SK-N-SH (cell line): ENCODE measurements at regions not wholly inside any gene's neighbourhood (a gene's known extent, or its start where the extent isn't known, plus 50 kb on each side); places are given as distances from the start of the nearest gene placed in this dataset.

Source experiments
- CTCF ChIA-PET: fragments of 300-600, 350-600 bp; formaldehyde crosslinking; extraction: SDS; loops from one replicate; lab custom pipeline; 2021; lab: Yijun Ruan, JAX
- POLR2A ChIA-PET: fragments of 350-600 bp; sonication (Branson Sonifier 250); formaldehyde crosslinking; extraction: SDS; loops from one replicate; lab custom pipeline; 2020; ENCODE audit warnings: antibody characterized with exemption, inconsistent platforms; lab: Yijun Ruan, JAX
- DNase-seq: peaks from one replicate; pipeline ENCODE4 v3.0.0; 2012
- H2AFZ ChIP-seq: fragments of 200-600 bp; sonication (generic); 2 replicates; pipeline ENCODE4 v1.8.1; 2016; ENCODE audit warnings: antibody characterized with exemption, mild to moderate bottlenecking, low read depth
- H3F3A ChIP-seq: fragments of 200-600 bp; sonication (generic); replicated peaks from 2 replicates; pipeline ENCODE3; 2016; ENCODE audit warnings: antibody characterized with exemption, mild to moderate bottlenecking; ENCODE audit not compliant: insufficient read depth
- H3K27ac ChIP-seq, 2 experiments: fragments of 200-500 bp in 1 of 2; fragments of 200-600 bp in 1 of 2; sonication (Bioruptor generic) in 1 of 2; sonication (generic), shearing (Covaris generic) in 1 of 2; 2 replicates each; pipeline versions ENCODE4 v1.5.1 to v1.6.1; 2014 to 2016; ENCODE audit warnings: low read depth in 2 of 2, inconsistent platforms in 1 of 2, low read length in 1 of 2, mild to moderate bottlenecking in 1 of 2, mixed read lengths in 1 of 2
- H3K27me3 ChIP-seq: fragments of 200-600 bp; sonication (generic), shearing (Covaris generic); 2 replicates; pipeline ENCODE4 v1.6.1; 2016; ENCODE audit warnings: mixed run types; ENCODE audit not compliant: insufficient read depth
- H3K36me3 ChIP-seq, 2 experiments: fragments of 200-500 bp in 1 of 2; fragments of 200-600 bp in 1 of 2; sonication (Bioruptor generic) in 1 of 2; sonication (generic) in 1 of 2; replicated peaks in 1 of 2; 2 replicates each; pipeline versions ENCODE3 to v1.5.1; 2014 to 2016; ENCODE audit warnings: low read length in 1 of 2, mild to moderate bottlenecking in 1 of 2; ENCODE audit not compliant: insufficient read depth in 2 of 2, control insufficient read depth in 1 of 2
- H3K4me1 ChIP-seq, 2 experiments: fragments of 200-500 bp in 1 of 2; fragments of 200-600 bp in 1 of 2; sonication (Bioruptor generic) in 1 of 2; sonication (generic), shearing (Covaris generic) in 1 of 2; 2 replicates each; pipeline versions ENCODE4 v1.5.1 to v1.6.1; 2014 to 2016; ENCODE audit warnings: low read depth in 1 of 2, low read length in 1 of 2, mixed run types in 1 of 2; ENCODE audit not compliant: insufficient read depth in 2 of 2, control insufficient read depth in 1 of 2
- H3K4me2 ChIP-seq: fragments of 200-600 bp; sonication (generic), shearing (Covaris generic); 2 replicates; pipeline ENCODE4 v1.6.1; 2017; ENCODE audit warnings: mixed run types
- H3K4me3 ChIP-seq, 2 experiments: fragments of 200-500 bp in 1 of 2; fragments of 200-600 bp in 1 of 2; sonication (Bioruptor generic) in 1 of 2; sonication (generic), shearing (Covaris generic) in 1 of 2; 2 replicates each; pipeline versions ENCODE4 v1.5.1 to v1.8.1; 2014 to 2016; ENCODE audit warnings: low read depth in 2 of 2, inconsistent platforms in 1 of 2, low read length in 1 of 2, mild to moderate bottlenecking in 1 of 2, mixed read lengths in 1 of 2, moderate library complexity in 1 of 2
- H3K79me2 ChIP-seq: fragments of 200-600 bp; sonication (generic); 2 replicates; pipeline ENCODE4 v1.8.1; 2017; ENCODE audit warnings: mild to moderate bottlenecking; ENCODE audit not compliant: insufficient read depth
- H3K9ac ChIP-seq: fragments of 200-600 bp; sonication (generic); 2 replicates; pipeline ENCODE4 v1.6.1; 2017; ENCODE audit warnings: mixed run types
- H3K9me2 ChIP-seq: fragments of 200-600 bp; sonication (generic); 2 replicates; pipeline ENCODE4 v1.6.1; 2017; ENCODE audit warnings: mixed run types
- H3K9me3 ChIP-seq: fragments of 200-600 bp; sonication (generic); 2 replicates; pipeline ENCODE4 v1.6.1; 2017; ENCODE audit warnings: mixed run types, mild to moderate bottlenecking, moderate library complexity
- H4K20me1 ChIP-seq: fragments of 200-600 bp; sonication (generic); 2 replicates; pipeline ENCODE4 v1.6.1; 2017; ENCODE audit warnings: mild to moderate bottlenecking, mixed run types; ENCODE audit not compliant: insufficient read depth
- CHD2 ChIP-seq: fragments of 150-350 bp; IDR thresholded peaks from 2 replicates; pipeline ENCODE4 v1.6.1; 2018; ENCODE audit warnings: low read length; ENCODE audit not compliant: partially characterized antibody
- EP300 ChIP-seq, 2 experiments: IDR thresholded peaks; 2 replicates each; pipeline versions ENCODE4 v1.4.0 to v1.6.1; 2012; ENCODE audit warnings: borderline replicate concordance in 1 of 2, low read depth in 1 of 2, low read length in 1 of 2
- FOSL2 ChIP-seq: IDR thresholded peaks from 2 replicates; pipeline ENCODE4 v1.4.0; 2012; ENCODE audit warnings: low read depth, mild to moderate bottlenecking, moderate library complexity, borderline replicate concordance
- FOXJ3 ChIP-seq: sonication (generic); formaldehyde crosslinking; IDR thresholded peaks from 2 replicates; pipeline ENCODE4 v1.5.1; 2020; ENCODE audit warnings: mild to moderate bottlenecking, missing genetic modification reagents
- NRF1 ChIP-seq: IDR thresholded peaks from 2 replicates; pipeline ENCODE4 v1.6.1; 2012; ENCODE audit warnings: low read depth, mild to moderate bottlenecking, low read length
- SIN3A ChIP-seq: IDR thresholded peaks from 2 replicates; pipeline ENCODE4 v1.6.1; 2012; ENCODE audit warnings: low read depth, mild to moderate bottlenecking, low read length, moderate library complexity, borderline replicate concordance
- TAF1 ChIP-seq: IDR thresholded peaks from 2 replicates; pipeline ENCODE4 v1.6.1; 2012; ENCODE audit warnings: low read depth, mild to moderate bottlenecking, low read length, moderate library complexity, borderline replicate concordance
- WGBS: methylation state at CpG from one replicate; pipeline ENCODE4 v1.1.6; 2017; ENCODE audit warnings: low lambda C conversion rate; 5-methylcytosine and 5-hydroxymethylcytosine counted together
- TF ChIP-seq, protein P1 (sequence below): IDR thresholded peaks from 2 replicates; pipeline ENCODE4 v1.4.0; 2012; ENCODE audit warnings: low read depth, borderline replicate concordance
- TF ChIP-seq, protein P2 (sequence below): fragments of 200-600 bp; sonication (generic); IDR thresholded peaks from 2 replicates; pipeline ENCODE4 v1.6.1; 2017; ENCODE audit warnings: antibody characterized with exemption, mild to moderate bottlenecking, moderate library complexity

GRCh38 chr20:23282111-23282510, 68.5 kb upstream of the NXT1 start (continued):
- TF ChIP-seq CHD2 = no peak

DNA sequence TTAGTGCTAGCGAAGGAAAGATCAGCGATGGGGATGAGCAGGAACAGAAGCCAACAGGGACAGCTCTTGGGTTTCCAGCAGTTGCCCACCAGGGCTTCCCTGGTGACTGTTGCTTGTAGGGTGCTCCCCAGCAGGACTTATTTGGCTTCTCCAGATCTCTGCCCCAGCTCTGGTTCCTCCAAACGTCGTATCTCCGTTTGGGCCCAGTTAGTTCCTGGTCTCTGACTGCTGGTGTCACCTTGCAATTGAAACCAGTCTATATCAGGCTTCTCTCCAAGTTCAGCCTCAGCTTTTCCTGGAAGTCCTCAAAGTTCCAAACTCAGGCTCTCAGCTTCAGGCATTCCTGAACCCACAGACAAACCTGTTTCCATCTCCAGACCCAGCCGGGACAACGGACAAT, 70.8 kb upstream of the NXT1 start:
- Histone ChIP-seq H2AFZ (no peak overlapping the region), H3K9me2 (no peaks in the 10 kb centered on the region), H3K4me1 (no peaks in the 10 kb centered on the region), H3K36me3 (no peaks in the 10 kb centered on the region), H3K4me3 (no peak overlapping the region), H3K4me2 (no peak overlapping the region), H3K9me3 (no peaks in the 10 kb centered on the region), H3K9ac (no peak overlapping the region), H3F3A (no peaks in the 10 kb centered on the region), H3K27ac (no peak overlapping the region), H3K27me3 (peaks cover 15% of the 10 kb centered on the region; the same call in 1 of the 2 replicates), H3K79me2 (no peaks in the 10 kb centered on the region), H4K20me1 (no peaks in the 10 kb centered on the region)
- 22% methylated on average over 7 of the region's 7 CpGs for WGBS
- ChIA-PET CTCF (interaction anchor here (1.4 kb wide), 1 partner anchor 60 kb away, joined by 3 read pairs; no protein-coding TSS in a partner anchor), POLR2A (no interaction called here)
- DNase-seq = no peak
- TF ChIP-seq SIN3A (no peak), FOXJ3 (CRISPR knock-in tag) (no peak), EP300 (IDR thresholded peaks at IDR 0.05; ENCODE audit: borderline replicate concordance in 1 of 2, low read depth in 1 of 2, low read length in 1 of 2) (no peak)

- Histone ChIP-seq H3F3A (no peaks in the 10 kb centered on the region), H3K9me3 (no peaks in the 10 kb centered on the region), H3K27me3 (peaks cover 28% of the 10 kb centered on the region; the same call in 1 of the 2 replicates), H3K27ac (no peak overlapping the region), H4K20me1 (no peaks in the 10 kb centered on the region), H3K9me2 (no peaks in the 10 kb centered on the region), H2AFZ (no peak overlapping the region), H3K9ac (no peak overlapping the region), H3K4me1 (no peaks in the 10 kb centered on the region), H3K36me3 (no peaks in the 10 kb centered on the region), H3K4me3 (no peak overlapping the region), H3K79me2 (no peaks in the 10 kb centered on the region), H3K4me2 (no peak overlapping the region)
- 35% methylated on average over 4 of the region's 4 CpGs for WGBS
- ChIA-PET CTCF (no interaction called here), POLR2A (no interaction called here)
- DNase-seq = no peak
- TF ChIP-seq, protein P1, sequence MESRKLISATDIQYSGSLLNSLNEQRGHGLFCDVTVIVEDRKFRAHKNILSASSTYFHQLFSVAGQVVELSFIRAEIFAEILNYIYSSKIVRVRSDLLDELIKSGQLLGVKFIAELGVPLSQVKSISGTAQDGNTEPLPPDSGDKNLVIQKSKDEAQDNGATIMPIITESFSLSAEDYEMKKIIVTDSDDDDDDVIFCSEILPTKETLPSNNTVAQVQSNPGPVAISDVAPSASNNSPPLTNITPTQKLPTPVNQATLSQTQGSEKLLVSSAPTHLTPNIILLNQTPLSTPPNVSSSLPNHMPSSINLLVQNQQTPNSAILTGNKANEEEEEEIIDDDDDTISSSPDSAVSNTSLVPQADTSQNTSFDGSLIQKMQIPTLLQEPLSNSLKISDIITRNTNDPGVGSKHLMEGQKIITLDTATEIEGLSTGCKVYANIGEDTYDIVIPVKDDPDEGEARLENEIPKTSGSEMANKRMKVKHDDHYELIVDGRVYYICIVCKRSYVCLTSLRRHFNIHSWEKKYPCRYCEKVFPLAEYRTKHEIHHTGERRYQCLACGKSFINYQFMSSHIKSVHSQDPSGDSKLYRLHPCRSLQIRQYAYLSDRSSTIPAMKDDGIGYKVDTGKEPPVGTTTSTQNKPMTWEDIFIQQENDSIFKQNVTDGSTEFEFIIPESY = no peak
- TF ChIP-seq NRF1 (no peak), TAF1 (no peak), FOSL2 (no peak)
- TF ChIP-seq, protein P2, sequence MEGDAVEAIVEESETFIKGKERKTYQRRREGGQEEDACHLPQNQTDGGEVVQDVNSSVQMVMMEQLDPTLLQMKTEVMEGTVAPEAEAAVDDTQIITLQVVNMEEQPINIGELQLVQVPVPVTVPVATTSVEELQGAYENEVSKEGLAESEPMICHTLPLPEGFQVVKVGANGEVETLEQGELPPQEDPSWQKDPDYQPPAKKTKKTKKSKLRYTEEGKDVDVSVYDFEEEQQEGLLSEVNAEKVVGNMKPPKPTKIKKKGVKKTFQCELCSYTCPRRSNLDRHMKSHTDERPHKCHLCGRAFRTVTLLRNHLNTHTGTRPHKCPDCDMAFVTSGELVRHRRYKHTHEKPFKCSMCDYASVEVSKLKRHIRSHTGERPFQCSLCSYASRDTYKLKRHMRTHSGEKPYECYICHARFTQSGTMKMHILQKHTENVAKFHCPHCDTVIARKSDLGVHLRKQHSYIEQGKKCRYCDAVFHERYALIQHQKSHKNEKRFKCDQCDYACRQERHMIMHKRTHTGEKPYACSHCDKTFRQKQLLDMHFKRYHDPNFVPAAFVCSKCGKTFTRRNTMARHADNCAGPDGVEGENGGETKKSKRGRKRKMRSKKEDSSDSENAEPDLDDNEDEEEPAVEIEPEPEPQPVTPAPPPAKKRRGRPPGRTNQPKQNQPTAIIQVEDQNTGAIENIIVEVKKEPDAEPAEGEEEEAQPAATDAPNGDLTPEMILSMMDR = no peak
These were observed 72.4 kb upstream of the NXT1 start for GRCh38 chr20:23278172-23278571.
